ENCODE measurements at regions not wholly inside any gene's neighbourhood (a gene's known extent, or its start where the extent isn't known, plus 50 kb on each side); places are given as distances from the start of the nearest gene placed in this dataset.

DNA sequence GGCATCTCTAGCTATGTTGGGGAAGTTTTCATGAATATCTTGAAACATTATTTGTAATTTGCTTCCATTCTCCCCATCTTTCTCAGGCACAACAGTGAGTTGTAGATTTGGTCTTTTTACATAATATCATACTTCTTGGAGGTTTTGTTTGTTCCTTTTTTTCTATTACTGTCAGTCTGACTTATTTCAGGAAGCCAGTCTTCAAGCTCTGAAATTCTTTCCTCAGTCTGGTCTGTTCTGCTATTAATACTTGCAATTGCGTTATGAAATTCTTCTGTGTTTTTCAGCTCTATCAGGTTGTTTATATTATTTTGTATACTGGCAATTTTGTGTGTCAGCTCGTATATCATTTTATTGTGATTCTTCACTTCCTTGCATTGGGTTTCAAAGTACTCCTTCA, 424.6 kb upstream of the PTBP2 start:
- no TSS peak for BruUV-seq (replicated peaks)
- intact Hi-C loops (cut with micrococcal nuclease; ENCODE audit: unreplicated experiment) = no loop called here
- no peaks in the 10 kb centered on the region for H3K36me3 ChIP-seq (ENCODE audit: low read depth)
- H3K4me1 ChIP-seq (replicated peaks; ENCODE audit: insufficient read depth) = no peaks in the 10 kb centered on the region
- no peaks in the 10 kb centered on the region for H3K9me2 ChIP-seq (ENCODE audit: insufficient read depth)
- H3K27ac ChIP-seq = no peak overlapping the region
- H2AFZ ChIP-seq = no peak overlapping the region
- no peaks in the 10 kb centered on the region for H3K27me3 ChIP-seq (ENCODE audit: insufficient read depth, low read depth)
- no peaks in the 10 kb centered on the region for H3F3A ChIP-seq (ENCODE audit: insufficient read depth, low read depth)
- no peaks in the 10 kb centered on the region for H3K9me3 ChIP-seq (ENCODE audit: insufficient read depth, low read depth)
- no peaks in the 10 kb centered on the region for H3K79me2 ChIP-seq (ENCODE audit: low read depth)
- no peaks in the 10 kb centered on the region for H4K20me1 ChIP-seq (ENCODE audit: insufficient read depth)
- no peak for DNase-seq
- TF ChIP-seq, protein P1, sequence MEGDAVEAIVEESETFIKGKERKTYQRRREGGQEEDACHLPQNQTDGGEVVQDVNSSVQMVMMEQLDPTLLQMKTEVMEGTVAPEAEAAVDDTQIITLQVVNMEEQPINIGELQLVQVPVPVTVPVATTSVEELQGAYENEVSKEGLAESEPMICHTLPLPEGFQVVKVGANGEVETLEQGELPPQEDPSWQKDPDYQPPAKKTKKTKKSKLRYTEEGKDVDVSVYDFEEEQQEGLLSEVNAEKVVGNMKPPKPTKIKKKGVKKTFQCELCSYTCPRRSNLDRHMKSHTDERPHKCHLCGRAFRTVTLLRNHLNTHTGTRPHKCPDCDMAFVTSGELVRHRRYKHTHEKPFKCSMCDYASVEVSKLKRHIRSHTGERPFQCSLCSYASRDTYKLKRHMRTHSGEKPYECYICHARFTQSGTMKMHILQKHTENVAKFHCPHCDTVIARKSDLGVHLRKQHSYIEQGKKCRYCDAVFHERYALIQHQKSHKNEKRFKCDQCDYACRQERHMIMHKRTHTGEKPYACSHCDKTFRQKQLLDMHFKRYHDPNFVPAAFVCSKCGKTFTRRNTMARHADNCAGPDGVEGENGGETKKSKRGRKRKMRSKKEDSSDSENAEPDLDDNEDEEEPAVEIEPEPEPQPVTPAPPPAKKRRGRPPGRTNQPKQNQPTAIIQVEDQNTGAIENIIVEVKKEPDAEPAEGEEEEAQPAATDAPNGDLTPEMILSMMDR (conservative IDR thresholded peaks at IDR 0.05) = no peak
- TF ChIP-seq EZH2 (IDR thresholded peaks at IDR 0.05; ENCODE audit: low read depth) = no peak
- H3K4me3 ChIP-seq = no peak overlapping the region
- ChIA-PET CTCF (no interaction called here), POLR2A (ENCODE audit: unreplicated experiment) (no interaction called here)
- no peak overlapping the region for H3K4me2 ChIP-seq

DNA sequence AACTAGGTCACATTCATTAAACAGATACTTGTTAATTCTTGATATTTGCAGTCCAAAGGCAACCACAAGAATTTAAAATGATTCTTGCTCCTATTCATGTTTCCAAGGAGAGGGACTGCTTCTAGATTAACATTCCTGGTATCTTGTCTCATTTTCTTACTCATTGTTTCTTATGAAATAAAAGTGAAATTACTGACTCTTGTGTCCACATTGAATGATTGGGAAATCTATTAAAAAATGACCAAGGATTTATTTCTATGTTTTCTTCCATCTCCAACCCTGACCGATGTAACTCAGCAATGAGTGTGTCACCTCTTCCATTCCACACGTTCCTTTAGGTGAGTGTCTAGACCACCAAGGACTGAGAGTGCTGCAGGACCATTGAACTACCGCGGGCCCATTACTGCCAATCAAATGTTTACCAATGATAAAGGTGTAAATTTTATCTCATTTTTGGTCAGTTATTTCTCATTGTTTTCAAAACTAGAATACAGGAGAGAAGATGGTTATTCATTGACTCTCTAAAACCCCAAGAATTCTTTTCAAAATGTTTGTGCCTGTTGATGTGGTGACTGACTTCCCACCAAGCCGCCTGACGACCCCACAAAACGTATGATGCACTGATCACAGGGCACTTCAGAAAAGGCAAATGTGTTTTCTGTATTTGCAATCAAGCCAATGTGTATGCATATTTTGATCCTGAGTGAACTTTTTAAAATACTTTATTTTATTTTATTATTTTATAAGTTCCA, 414.6 kb upstream of the PTBP2 start:
- H3K36me3 ChIP-seq (ENCODE audit: low read depth) = no peaks in the 10 kb centered on the region
- no peak overlapping the region for H3K27ac ChIP-seq
- peaks cover 10% of the 10 kb centered on the region; the same call in 1 of the 2 replicates for H3K4me1 ChIP-seq (replicated peaks; ENCODE audit: insufficient read depth)
- no peaks in the 10 kb centered on the region for H3K9me2 ChIP-seq (ENCODE audit: insufficient read depth)
- no peak overlapping the region for H3K4me3 ChIP-seq
- no peaks in the 10 kb centered on the region for H3K79me2 ChIP-seq (ENCODE audit: low read depth)
- no peak overlapping the region for H3K4me2 ChIP-seq
- POLR2A ChIA-PET (ENCODE audit: unreplicated experiment) = no interaction called here
- no peaks in the 10 kb centered on the region for H4K20me1 ChIP-seq (ENCODE audit: insufficient read depth)
- H2AFZ ChIP-seq = no peak overlapping the region
- no peak for TF ChIP-seq EZH2 (IDR thresholded peaks at IDR 0.05; ENCODE audit: low read depth)
- TF ChIP-seq, protein P1 (conservative IDR thresholded peaks at IDR 0.05) = no peak
- intact Hi-C loops (cut with micrococcal nuclease; ENCODE audit: unreplicated experiment) = no loop called here
- DNase-seq = no peak
- H3K9me3 ChIP-seq (ENCODE audit: insufficient read depth, low read depth) = peaks cover 7% of the 10 kb centered on the region; the same call in 1 of the 2 replicates
- H3K27me3 ChIP-seq (ENCODE audit: insufficient read depth, low read depth) = no peaks in the 10 kb centered on the region
- no TSS peak for BruUV-seq (replicated peaks)
- H3F3A ChIP-seq (ENCODE audit: insufficient read depth, low read depth) = no peaks in the 10 kb centered on the region; the same call in 1 of the 2 replicates
- CTCF ChIA-PET = no interaction called here

DNA sequence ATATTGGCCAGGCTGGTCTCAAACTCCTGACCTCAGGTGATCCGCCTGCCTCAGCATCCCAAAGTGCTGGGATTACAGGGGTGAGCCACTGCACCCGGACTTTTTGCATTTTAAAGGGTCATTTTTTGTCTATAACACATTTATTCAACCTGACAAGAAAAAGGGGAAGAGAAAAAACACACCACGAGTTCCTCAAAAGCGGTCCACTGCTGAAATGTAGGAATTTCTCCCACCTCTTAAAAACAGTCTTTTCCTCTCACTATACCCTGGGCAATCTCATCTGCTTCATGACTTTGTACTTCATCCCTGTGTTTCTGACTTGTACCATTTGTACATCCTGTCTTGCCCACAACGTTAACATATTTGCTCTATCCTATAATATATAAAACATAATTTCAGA, 413.3 kb upstream of the PTBP2 start:
- Histone ChIP-seq H3K36me3 (ENCODE audit: low read depth) (no peaks in the 10 kb centered on the region), H3K4me1 (replicated peaks; ENCODE audit: insufficient read depth) (peaks cover 10% of the 10 kb centered on the region; the same call in 1 of the 2 replicates), H3K79me2 (ENCODE audit: low read depth) (no peaks in the 10 kb centered on the region), H3K9me3 (ENCODE audit: insufficient read depth, low read depth) (peaks cover 7% of the 10 kb centered on the region; the same call in 1 of the 2 replicates), H3K27ac (no peak overlapping the region), H3K4me2 (no peak overlapping the region), H2AFZ (no peak overlapping the region), H3K9me2 (ENCODE audit: insufficient read depth) (no peaks in the 10 kb centered on the region), H3K27me3 (ENCODE audit: insufficient read depth, low read depth) (no peaks in the 10 kb centered on the region), H3K4me3 (no peak overlapping the region), H4K20me1 (ENCODE audit: insufficient read depth) (no peaks in the 10 kb centered on the region), H3F3A (ENCODE audit: insufficient read depth, low read depth) (no peaks in the 10 kb centered on the region; the same call in 1 of the 2 replicates)
- no TSS peak for BruUV-seq (replicated peaks)
- intact Hi-C loops (cut with micrococcal nuclease; ENCODE audit: unreplicated experiment) = no loop called here
- CTCF ChIA-PET = no interaction called here
- POLR2A ChIA-PET (ENCODE audit: unreplicated experiment) = no interaction called here
- DNase-seq = no peak
- no peak for TF ChIP-seq EZH2 (IDR thresholded peaks at IDR 0.05; ENCODE audit: low read depth)
- TF ChIP-seq, protein P1 (conservative IDR thresholded peaks at IDR 0.05) = no peak

Measured in PC-9 (cell line).